ENCODE measurements at regions not wholly inside any gene's neighbourhood (a gene's known extent, or its start where the extent isn't known, plus 50 kb on each side); places are given as distances from the start of the nearest gene placed in this dataset.

- in situ Hi-C loops (cut with MboI; ENCODE audit: low pct_unique_long_range_greater_than_20kb, low sequenced_read_pairs), result no loop called here
- no peak for DNase-seq
Observed at GRCh38 chr17:72244956-72245355, 124.1 kb downstream of the SOX9 start.

- in situ Hi-C loops (cut with MboI; ENCODE audit: low pct_unique_long_range_greater_than_20kb, low sequenced_read_pairs), result no loop called here
- DNase-seq, result no peak
Observed at GRCh38 chr17:72249441-72249840, 128.6 kb downstream of the SOX9 start.

GRCh38 chr17:72250206-72250605, 129.4 kb downstream of the SOX9 start:
- in situ Hi-C loops (cut with MboI; ENCODE audit: low pct_unique_long_range_greater_than_20kb, low sequenced_read_pairs), result no loop called here
- DNase-seq, result no peak

GRCh38 chr17:72253597-72253996, 132.8 kb downstream of the SOX9 start:
- in situ Hi-C loops (cut with MboI; ENCODE audit: low pct_unique_long_range_greater_than_20kb, low sequenced_read_pairs), result no loop called here
- DNase-seq, result no peak

- DNase-seq, result no peak
- in situ Hi-C loops (cut with MboI; ENCODE audit: low pct_unique_long_range_greater_than_20kb, low sequenced_read_pairs), result no loop called here
Observed at GRCh38 chr17:72254808-72255449, 134.1 kb downstream of the SOX9 start.

- in situ Hi-C loops (cut with MboI; ENCODE audit: low pct_unique_long_range_greater_than_20kb, low sequenced_read_pairs), result no loop called here
- no peak for DNase-seq
Observed at GRCh38 chr17:72255481-72255880, 134.7 kb downstream of the SOX9 start.

- no peak for DNase-seq
- in situ Hi-C loops (cut with MboI; ENCODE audit: low pct_unique_long_range_greater_than_20kb, low sequenced_read_pairs), result no loop called here
Observed at GRCh38 chr17:72258711-72259110, 137.9 kb downstream of the SOX9 start.

- in situ Hi-C loops (cut with MboI; ENCODE audit: low pct_unique_long_range_greater_than_20kb, low sequenced_read_pairs), result no loop called here
- DNase-seq, result no peak
Observed at GRCh38 chr17:72259922-72260321, 139.1 kb downstream of the SOX9 start.

- in situ Hi-C loops (cut with MboI; ENCODE audit: low pct_unique_long_range_greater_than_20kb, low sequenced_read_pairs), result no loop called here
- no peak for DNase-seq
Observed at GRCh38 chr17:72262766-72263165, 141.9 kb downstream of the SOX9 start.

GRCh38 chr17:72264682-72265405, 144.0 kb downstream of the SOX9 start:
- in situ Hi-C loops (cut with MboI; ENCODE audit: low pct_unique_long_range_greater_than_20kb, low sequenced_read_pairs), result no loop called here
- DNase-seq, result no peak

- in situ Hi-C loops (cut with MboI; ENCODE audit: low pct_unique_long_range_greater_than_20kb, low sequenced_read_pairs), result no loop called here
- no peak for DNase-seq
Observed at GRCh38 chr17:72266112-72266775, 145.4 kb downstream of the SOX9 start.

GRCh38 chr17:72267601-72268000, 146.8 kb downstream of the SOX9 start:
- DNase-seq, result no peak
- in situ Hi-C loops (cut with MboI; ENCODE audit: low pct_unique_long_range_greater_than_20kb, low sequenced_read_pairs), result no loop called here

GRCh38 chr17:72268431-72268830, 147.6 kb downstream of the SOX9 start:
- no peak for DNase-seq
- in situ Hi-C loops (cut with MboI; ENCODE audit: low pct_unique_long_range_greater_than_20kb, low sequenced_read_pairs), result no loop called here

GRCh38 chr17:72270273-72270924, 149.6 kb downstream of the SOX9 start:
- in situ Hi-C loops (cut with MboI; ENCODE audit: low pct_unique_long_range_greater_than_20kb, low sequenced_read_pairs), result no loop called here
- no peak for DNase-seq

GRCh38 chr17:72271603-72272002, 150.8 kb downstream of the SOX9 start:
- in situ Hi-C loops (cut with MboI; ENCODE audit: low pct_unique_long_range_greater_than_20kb, low sequenced_read_pairs), result no loop called here
- DNase-seq, result no peak

GRCh38 chr17:72273289-72274056, 152.7 kb downstream of the SOX9 start:
- DNase-seq, result no peak
- in situ Hi-C loops (cut with MboI; ENCODE audit: low pct_unique_long_range_greater_than_20kb, low sequenced_read_pairs), result no loop called here

GRCh38 chr17:72274614-72275013, 153.8 kb downstream of the SOX9 start:
- in situ Hi-C loops (cut with MboI; ENCODE audit: low pct_unique_long_range_greater_than_20kb, low sequenced_read_pairs), result no loop called here
- no peak for DNase-seq

- in situ Hi-C loops (cut with MboI; ENCODE audit: low pct_unique_long_range_greater_than_20kb, low sequenced_read_pairs), result no loop called here
- no peak for DNase-seq
Observed at GRCh38 chr17:72280881-72281280, 160.1 kb downstream of the SOX9 start.

GRCh38 chr17:72282439-72283029, 161.7 kb downstream of the SOX9 start:
- in situ Hi-C loops (cut with MboI; ENCODE audit: low pct_unique_long_range_greater_than_20kb, low sequenced_read_pairs), result no loop called here
- DNase-seq, result no peak

Data from KBM-7 (cell line).